CD14-positive monocyte (primary cell): ENCODE measurements at regions not wholly inside any gene's neighbourhood (a gene's known extent, or its start where the extent isn't known, plus 50 kb on each side); places are given as distances from the start of the nearest gene placed in this dataset.

Experiments
- DNase-seq, 3 donors: peaks; one replicate each; pipeline ENCODE4 v3.0.0-alpha.2; 2011 to 2022
- H2AFZ ChIP-seq: 2 replicates; pipeline ENCODE4 v1.6.0; 2012; ENCODE audit warnings: mild to moderate bottlenecking, low read depth, low read length, inconsistent platforms; ENCODE audit not compliant: insufficient read depth, poor library complexity, severe bottlenecking
- H3K27ac ChIP-seq, 2 donors: 1 replicate in 1 of 2; 2 replicates in 1 of 2; pipeline ENCODE4 v1.5.1; 2012 to 2013; ENCODE audit warnings: low read length in 2 of 2, control low read depth in 1 of 2, inconsistent platforms in 1 of 2, low read depth in 1 of 2, mild to moderate bottlenecking in 1 of 2
- H3K27me3 ChIP-seq, 2 donors: one replicate each; pipeline versions ENCODE4 v1.6.0 to v1.6.1; 2011 to 2013; ENCODE audit warnings: low read length in 2 of 2; ENCODE audit not compliant: control insufficient read depth in 2 of 2, insufficient read depth in 2 of 2
- H3K36me3 ChIP-seq, 2 donors: replicated peaks in 1 of 2; 1 replicate in 1 of 2; 2 replicates in 1 of 2; pipeline versions ENCODE4 v1.5.1 to v1.6.1; 2012 to 2013; ENCODE audit warnings: low read length in 2 of 2, control low read depth in 1 of 2, inconsistent platforms in 1 of 2, mild to moderate bottlenecking in 1 of 2; ENCODE audit not compliant: insufficient read depth in 2 of 2, control insufficient read depth in 1 of 2
- H3K4me1 ChIP-seq, 2 donors: 1 replicate in 1 of 2; 2 replicates in 1 of 2; pipeline versions ENCODE4 v1.5.1 to v1.6.1; 2012 to 2013; ENCODE audit warnings: low read length in 2 of 2, control low read depth in 1 of 2, inconsistent platforms in 1 of 2, mild to moderate bottlenecking in 1 of 2, moderate library complexity in 1 of 2; ENCODE audit not compliant: insufficient read depth in 2 of 2, control insufficient read depth in 1 of 2
- H3K4me2 ChIP-seq: replicated peaks from 2 replicates; pipeline ENCODE3; 2012; ENCODE audit warnings: low read length, moderate library complexity, mild to moderate bottlenecking; ENCODE audit not compliant: poor library complexity, severe bottlenecking; ENCODE audit errors: extremely low read depth
- H3K4me3 ChIP-seq, 3 experiments: fragments of 200-600 bp in 1 of 3; sonication (generic) in 1 of 3; replicated peaks in 1 of 3; 1 replicate in 2 of 3; 2 replicates in 1 of 3; pipeline ENCODE4 v1.5.1; 2011 to 2013; ENCODE audit warnings: low read length in 3 of 3, mild to moderate bottlenecking in 3 of 3, control low read depth in 2 of 3, low read depth in 2 of 3, inconsistent platforms in 1 of 3, moderate library complexity in 1 of 3
- H3K79me2 ChIP-seq: 2 replicates; pipeline ENCODE4 v1.6.0; 2012; ENCODE audit warnings: mild to moderate bottlenecking, control low read depth, inconsistent platforms, low read length, moderate library complexity; ENCODE audit not compliant: insufficient read depth
- H3K9ac ChIP-seq: 2 replicates; pipeline ENCODE4 v1.6.0; 2017; ENCODE audit warnings: low read length, mild to moderate bottlenecking; ENCODE audit not compliant: insufficient read depth, poor library complexity, severe bottlenecking
- H3K9me3 ChIP-seq, 2 donors: replicated peaks in 1 of 2; 1 replicate in 1 of 2; 2 replicates in 1 of 2; pipeline versions ENCODE4 v1.5.1 to v1.6.1; 2012 to 2013; ENCODE audit warnings: low read length in 2 of 2, control low read depth in 1 of 2; ENCODE audit not compliant: control insufficient read depth in 1 of 2, insufficient read depth in 1 of 2
- H4K20me1 ChIP-seq: 2 replicates; pipeline ENCODE4 v1.6.0; 2012; ENCODE audit warnings: mild to moderate bottlenecking, low read length, control low read depth, moderate library complexity; ENCODE audit not compliant: insufficient read depth
- H3K27ac Mint-ChIP-seq, 7 donors: one replicate each; pipeline ENCODE4 v1.8.0; 2020; ENCODE audit warnings: mild to moderate bottlenecking in 7 of 7, mixed read lengths in 7 of 7, moderate library complexity in 6 of 7, inconsistent platforms in 2 of 7
- H3K27me3 Mint-ChIP-seq, 3 donors: one replicate each; pipeline ENCODE4 v1.8.0; 2021 to 2022; ENCODE audit warnings: low read depth in 3 of 3, mild to moderate bottlenecking in 3 of 3, mixed read lengths in 3 of 3, moderate library complexity in 3 of 3, inconsistent platforms in 1 of 3
- H3K36me3 Mint-ChIP-seq, 2 donors: one replicate each; pipeline ENCODE4 v1.8.0; 2020; ENCODE audit warnings: mixed read lengths in 2 of 2, inconsistent platforms in 1 of 2, mild to moderate bottlenecking in 1 of 2
- H3K4me1 Mint-ChIP-seq: one replicate; pipeline ENCODE4 v1.8.0; 2020; ENCODE audit warnings: mild to moderate bottlenecking, mixed read lengths
- H3K4me3 Mint-ChIP-seq, 2 donors: one replicate each; pipeline ENCODE4 v1.8.0; 2020; ENCODE audit warnings: mild to moderate bottlenecking in 2 of 2, mixed read lengths in 2 of 2, moderate library complexity in 1 of 2
- H3K9me3 Mint-ChIP-seq, 7 donors: one replicate each; pipeline ENCODE4 v1.8.0; 2020 to 2022; ENCODE audit warnings: mixed read lengths in 7 of 7, mild to moderate bottlenecking in 6 of 7, moderate library complexity in 6 of 7, inconsistent platforms in 2 of 7
- CTCF ChIP-seq: fragments of 200-600 bp; IDR thresholded peaks from one replicate; pipeline ENCODE4 v1.8.0; 2022; ENCODE audit warnings: antibody characterized with exemption, mild to moderate bottlenecking
- WGBS: methylation state at CpG from one replicate; pipeline ENCODE4 v1.1.5; 2013; ENCODE audit warnings: missing lambda C conversion rate; ENCODE audit not compliant: insufficient coverage; 5-methylcytosine and 5-hydroxymethylcytosine counted together
- intact Hi-C, 2 donors: fragments of 100-400 bp; cut with micrococcal nuclease; formaldehyde crosslinking; loops; one replicate each; pipeline versions ENCODE4 v1.15.0 to v1.15.1; 2023

GRCh38 chr4:27917381-27917780 lies 1056.7 kb downstream of the STIM2 start:
- Mint-ChIP-seq H3K27ac (no peak overlapping the region), H3K27me3 (peaks cover 0 to 1% (median 0%) of the 10 kb centered on the region in 3 donors), H3K36me3 (no peaks in the 10 kb centered on the region), H3K4me1 (no peaks in the 10 kb centered on the region), H3K4me3 (no peak overlapping the region), H3K9me3 (peaks cover 0 to 2% (median 0%) of the 10 kb centered on the region in 7 donors)
- Histone ChIP-seq H3K4me3 (no peak overlapping the region), H3K36me3 (no peaks in the 10 kb centered on the region), H3K27ac (no peak overlapping the region), H3K27me3 (no peaks in the 10 kb centered on the region), H3K9ac (no peak overlapping the region), H2AFZ (no peak overlapping the region), H3K9me3 (no peaks in the 10 kb centered on the region), H3K4me2 (no peak overlapping the region), H3K79me2 (no peaks in the 10 kb centered on the region), H3K4me1 (no peaks in the 10 kb centered on the region), H4K20me1 (no peaks in the 10 kb centered on the region)
- no peak for TF ChIP-seq CTCF
- WGBS = 100% methylated on average over 1 of the region's 2 CpGs
- no peak for DNase-seq
- intact Hi-C loops = no loop called here

GRCh38 chr4:27921231-27921630 lies 1060.6 kb downstream of the STIM2 start:
- Histone ChIP-seq H3K36me3 (no peaks in the 10 kb centered on the region), H3K9me3 (no peaks in the 10 kb centered on the region), H3K4me2 (no peak overlapping the region), H3K79me2 (no peaks in the 10 kb centered on the region), H3K4me1 (no peaks in the 10 kb centered on the region), H3K27ac (no peak overlapping the region), H3K4me3 (no peak overlapping the region), H3K9ac (no peak overlapping the region), H2AFZ (no peak overlapping the region), H4K20me1 (no peaks in the 10 kb centered on the region), H3K27me3 (no peaks in the 10 kb centered on the region)
- intact Hi-C loops = no loop called here
- H3K36me3 Mint-ChIP-seq = no peaks in the 10 kb centered on the region
- H3K9me3 Mint-ChIP-seq = no peaks in the 10 kb centered on the region
- H3K4me3 Mint-ChIP-seq = no peak overlapping the region
- H3K4me1 Mint-ChIP-seq = no peaks in the 10 kb centered on the region
- no peak for TF ChIP-seq CTCF
- WGBS = 88% methylated on average over 2 of the region's 4 CpGs
- H3K27ac Mint-ChIP-seq = no peak overlapping the region
- H3K27me3 Mint-ChIP-seq = peaks cover 0 to 1% (median 0%) of the 10 kb centered on the region in 3 donors
- DNase-seq = no peak
